ENCODE measurements at regions not wholly inside any gene's neighbourhood (a gene's known extent, or its start where the extent isn't known, plus 50 kb on each side); places are given as distances from the start of the nearest gene placed in this dataset.

GRCh38 chr14:65915125-65915524 lies 502.6 kb downstream of the FUT8 start:
- TF ChIP-seq CTCF (conservative IDR thresholded peaks at IDR 0.05; ENCODE audit: low read depth, low read length) (no peak), USF2 (IDR thresholded peaks at IDR 0.05; ENCODE audit: low read depth, low read length) (no peak), MXI1 (IDR thresholded peaks at IDR 0.05; ENCODE audit: borderline replicate concordance, low read depth, low read length) (no peak), POLR2A (IDR thresholded peaks at IDR 0.05; ENCODE audit: low read depth, low read length) (no peak), ELK1 (IDR thresholded peaks at IDR 0.05; ENCODE audit: borderline replicate concordance, low read depth, low read length) (no peak), MAFK (IDR thresholded peaks at IDR 0.05; ENCODE audit: low read depth, low read length) (no peak), MAZ (IDR thresholded peaks at IDR 0.05; ENCODE audit: borderline replicate concordance, low read depth, low read length) (no peak), RCOR1 (IDR thresholded peaks at IDR 0.05; ENCODE audit: insufficient replicate concordance, low read length) (no peak), RFX5 (IDR thresholded peaks at IDR 0.05; ENCODE audit: low read depth, low read length) (no peak)
